ENCODE measurements at regions not wholly inside any gene's neighbourhood (a gene's known extent, or its start where the extent isn't known, plus 50 kb on each side); places are given as distances from the start of the nearest gene placed in this dataset.

- Histone ChIP-seq H3K36me3 (ENCODE audit: insufficient read depth in 1 of 2, low read depth in 1 of 2) (no peaks in the 10 kb centered on the region), H3K4me1 (no peaks in the 10 kb centered on the region), H3K27me3 (ENCODE audit: insufficient read depth in 3 of 3, low read length in 2 of 3) (no peaks in the 10 kb centered on the region), H3K27ac (no peak overlapping the region), H3K9me3 (no peaks in the 10 kb centered on the region), H3K4me3 (no peak overlapping the region)
- ATAC-seq, result no peak
- WGBS, 3 donors, result 70 to 76% (median 73%) methylated on average over 2 of the region's 2 CpGs
- no peak for TF ChIP-seq CTCF (IDR thresholded peaks at IDR 0.05)
- no peak for DNase-seq
- intact Hi-C loops (cut with DNase I), result no loop called here
Observed at GRCh38 chr7:124338861-124339260, 306.0 kb upstream of the TMEM229A start.

- Histone ChIP-seq H3K27me3 (ENCODE audit: insufficient read depth in 3 of 3, low read length in 2 of 3) (no peaks in the 10 kb centered on the region), H3K4me3 (no peak overlapping the region), H3K4me1 (no peaks in the 10 kb centered on the region), H3K9me3 (no peaks in the 10 kb centered on the region), H3K27ac (no peak overlapping the region), H3K36me3 (ENCODE audit: insufficient read depth in 1 of 2, low read depth in 1 of 2) (no peaks in the 10 kb centered on the region)
- no peak for ATAC-seq
- no peak for DNase-seq
- 78 to 80% (median 78%) methylated on average over 3 of the region's 3 CpGs for WGBS, 3 donors
- intact Hi-C loops (cut with DNase I), result no loop called here
- TF ChIP-seq CTCF (IDR thresholded peaks at IDR 0.05), result no peak
Observed at GRCh38 chr7:124330731-124331407, 298.0 kb upstream of the TMEM229A start.

- no peak overlapping the region for H3K27ac ChIP-seq
- ATAC-seq, result no peak
- no peak for TF ChIP-seq CTCF (IDR thresholded peaks at IDR 0.05)
- DNase-seq, result no peak
- WGBS, 3 donors, result 44 to 55% (median 49%) methylated on average over 3 of the region's 3 CpGs
- no peaks in the 10 kb centered on the region for H3K27me3 ChIP-seq (ENCODE audit: insufficient read depth in 3 of 3, low read length in 2 of 3)
- intact Hi-C loops (cut with DNase I), result no loop called here
- H3K36me3 ChIP-seq (ENCODE audit: insufficient read depth in 1 of 2, low read depth in 1 of 2), result no peaks in the 10 kb centered on the region
- H3K4me1 ChIP-seq, result no peaks in the 10 kb centered on the region
- H3K9me3 ChIP-seq, result no peaks in the 10 kb centered on the region
- H3K4me3 ChIP-seq, result no peak overlapping the region
Observed at GRCh38 chr7:124328774-124329173, 295.9 kb upstream of the TMEM229A start.

GRCh38 chr7:124324262-124324661 is 291.4 kb upstream of the TMEM229A start:
- TF ChIP-seq CTCF (IDR thresholded peaks at IDR 0.05), result no peak
- no peak for ATAC-seq
- no peaks in the 10 kb centered on the region for H3K27me3 ChIP-seq (ENCODE audit: insufficient read depth in 3 of 3, low read length in 2 of 3)
- DNase-seq, result no peak
- intact Hi-C loops (cut with DNase I), result no loop called here
- H3K4me3 ChIP-seq, result no peak overlapping the region
- no peak overlapping the region for H3K27ac ChIP-seq
- no peaks in the 10 kb centered on the region for H3K36me3 ChIP-seq (ENCODE audit: insufficient read depth in 1 of 2, low read depth in 1 of 2)
- no peaks in the 10 kb centered on the region for H3K9me3 ChIP-seq
- no peaks in the 10 kb centered on the region for H3K4me1 ChIP-seq

GRCh38 chr7:124323597-124323996 is 290.7 kb upstream of the TMEM229A start:
- Histone ChIP-seq H3K27me3 (ENCODE audit: insufficient read depth in 3 of 3, low read length in 2 of 3) (no peaks in the 10 kb centered on the region), H3K36me3 (ENCODE audit: insufficient read depth in 1 of 2, low read depth in 1 of 2) (no peaks in the 10 kb centered on the region), H3K9me3 (no peaks in the 10 kb centered on the region), H3K4me3 (no peak overlapping the region), H3K27ac (no peak overlapping the region), H3K4me1 (no peaks in the 10 kb centered on the region)
- no peak for TF ChIP-seq CTCF (IDR thresholded peaks at IDR 0.05)
- ATAC-seq, result no peak
- intact Hi-C loops (cut with DNase I), result no loop called here
- 18 to 24% (median 20%) methylated on average over 1 of the region's 1 CpG for WGBS, 3 donors
- DNase-seq, result no peak

All from psoas muscle (tissue), 7 donors.